Endothelial cell of umbilical vein (primary cell): ENCODE measurements at regions not wholly inside any gene's neighbourhood (a gene's known extent, or its start where the extent isn't known, plus 50 kb on each side); places are given as distances from the start of the nearest gene placed in this dataset.

ENCODE experiments used
- EZH2 ChIP-seq: IDR thresholded peaks from 2 replicates; pipeline ENCODE4 v1.6.1; 2012; ENCODE audit warnings: borderline replicate concordance, low read depth, mild to moderate bottlenecking, moderate library complexity, low read length, inconsistent platforms; ENCODE audit not compliant: severe bottlenecking
- FOS ChIP-seq: IDR thresholded peaks from 2 replicates; pipeline ENCODE4 v1.6.1; 2011; ENCODE audit warnings: mild to moderate bottlenecking, low read length, moderate library complexity, borderline replicate concordance; ENCODE audit not compliant: insufficient read depth
- GATA2 ChIP-seq: IDR thresholded peaks from 2 replicates; pipeline ENCODE4 v1.7.0; 2011; ENCODE audit warnings: low read depth, mild to moderate bottlenecking, moderate library complexity, mixed read lengths, low read length; ENCODE audit not compliant: insufficient read length, insufficient read depth
- JUN ChIP-seq: IDR thresholded peaks from 2 replicates; pipeline ENCODE4 v1.6.1; 2011; ENCODE audit warnings: borderline replicate concordance, low read depth; ENCODE audit not compliant: insufficient read length, insufficient read depth
- MAX ChIP-seq: IDR thresholded peaks from 2 replicates; pipeline ENCODE4 v1.6.1; 2011; ENCODE audit not compliant: insufficient read depth, insufficient read length
- MYC ChIP-seq: IDR thresholded peaks from one replicate; pipeline ENCODE4 v1.6.1; 2011; ENCODE audit warnings: mild to moderate bottlenecking, low read depth, low read length
- POLR2A ChIP-seq: IDR thresholded peaks from 2 replicates; pipeline ENCODE4 v1.6.1; 2012; ENCODE audit warnings: low read depth, mild to moderate bottlenecking, control low read depth, low read length
- POLR2AphosphoS5 ChIP-seq: IDR thresholded peaks from 2 replicates; pipeline ENCODE4 v1.6.1; 2012; ENCODE audit warnings: low read depth, mild to moderate bottlenecking, control low read depth, low read length, moderate library complexity; ENCODE audit not compliant: insufficient read depth
- TF ChIP-seq, protein P1 (sequence below), 2 donors: IDR thresholded peaks; 1 replicate in 1 of 2; 2 replicates in 1 of 2; pipeline ENCODE4 v1.5.1; 2011; ENCODE audit warnings: low read length in 2 of 2, mild to moderate bottlenecking in 2 of 2, moderate library complexity in 2 of 2, control low read depth in 1 of 2, inconsistent platforms in 1 of 2, low read depth in 1 of 2; ENCODE audit not compliant: insufficient read depth in 1 of 2; ENCODE audit errors: extremely low read depth in 1 of 2

- TF ChIP-seq, protein P1, sequence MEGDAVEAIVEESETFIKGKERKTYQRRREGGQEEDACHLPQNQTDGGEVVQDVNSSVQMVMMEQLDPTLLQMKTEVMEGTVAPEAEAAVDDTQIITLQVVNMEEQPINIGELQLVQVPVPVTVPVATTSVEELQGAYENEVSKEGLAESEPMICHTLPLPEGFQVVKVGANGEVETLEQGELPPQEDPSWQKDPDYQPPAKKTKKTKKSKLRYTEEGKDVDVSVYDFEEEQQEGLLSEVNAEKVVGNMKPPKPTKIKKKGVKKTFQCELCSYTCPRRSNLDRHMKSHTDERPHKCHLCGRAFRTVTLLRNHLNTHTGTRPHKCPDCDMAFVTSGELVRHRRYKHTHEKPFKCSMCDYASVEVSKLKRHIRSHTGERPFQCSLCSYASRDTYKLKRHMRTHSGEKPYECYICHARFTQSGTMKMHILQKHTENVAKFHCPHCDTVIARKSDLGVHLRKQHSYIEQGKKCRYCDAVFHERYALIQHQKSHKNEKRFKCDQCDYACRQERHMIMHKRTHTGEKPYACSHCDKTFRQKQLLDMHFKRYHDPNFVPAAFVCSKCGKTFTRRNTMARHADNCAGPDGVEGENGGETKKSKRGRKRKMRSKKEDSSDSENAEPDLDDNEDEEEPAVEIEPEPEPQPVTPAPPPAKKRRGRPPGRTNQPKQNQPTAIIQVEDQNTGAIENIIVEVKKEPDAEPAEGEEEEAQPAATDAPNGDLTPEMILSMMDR (IDR thresholded peaks at IDR 0.05; ENCODE audit: extremely low read depth in 1 of 2, insufficient read depth in 1 of 2, low read depth in 1 of 2, low read length in 2 of 2): no peak
- TF ChIP-seq JUN (no peak), POLR2AphosphoS5 (no peak), EZH2 (no peak), GATA2 (no peak), POLR2A (no peak), MAX (no peak), FOS (no peak), MYC (no peak)
Measured at GRCh38 chr6:63510849-63511248, 61.4 kb upstream of the LOC128125822 start.
